ENCODE measurements at regions not wholly inside any gene's neighbourhood (a gene's known extent, or its start where the extent isn't known, plus 50 kb on each side); places are given as distances from the start of the nearest gene placed in this dataset.

DNA sequence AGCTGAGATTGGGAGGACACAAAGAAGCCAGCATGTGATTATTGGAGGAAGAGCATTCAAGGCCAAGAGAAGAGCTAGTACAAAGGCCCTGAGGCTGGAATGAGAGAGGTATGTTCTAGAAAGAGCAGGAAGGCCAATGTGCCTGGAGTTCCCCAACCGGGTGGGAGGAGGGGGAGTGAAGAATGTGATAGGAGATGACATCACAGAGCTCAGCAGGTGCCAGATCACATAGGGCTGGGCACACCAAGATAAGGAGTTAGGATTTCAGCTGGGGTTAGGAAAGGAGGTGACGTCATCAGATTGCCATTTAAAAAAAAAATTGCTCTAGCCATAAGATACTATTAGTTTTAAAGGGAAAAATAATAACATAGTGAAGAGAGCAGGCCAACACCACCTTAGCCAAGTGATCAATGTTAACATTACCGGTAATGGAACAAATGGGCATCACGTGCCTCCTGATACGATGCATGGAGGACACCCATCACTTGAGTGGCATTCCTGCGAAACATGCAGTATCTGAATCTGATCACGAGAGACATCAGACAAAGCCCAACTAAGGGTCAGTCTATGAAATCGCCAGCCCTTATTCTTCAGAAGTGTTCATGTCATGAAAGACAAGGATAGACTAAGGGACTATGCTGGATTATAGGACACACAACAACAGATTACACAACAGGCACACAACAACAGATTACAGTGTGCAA lies 344.3 kb downstream of the BCOR start (continued):
- TF ChIP-seq ZBTB48 (tag by site-specific recombination; IDR thresholded peaks at IDR 0.05) (no peak), ZNF48 (tag by site-specific recombination; IDR thresholded peaks at IDR 0.05) (no peak), ZNF776 (tag by site-specific recombination; IDR thresholded peaks at IDR 0.05; ENCODE audit: borderline replicate concordance) (no peak), ZNF169 (tag by site-specific recombination; IDR thresholded peaks at IDR 0.05) (no peak), ZNF521 (tag by site-specific recombination; IDR thresholded peaks at IDR 0.05) (no peak), ZNF558 (tag by site-specific recombination; IDR thresholded peaks at IDR 0.05) (no peak), MEIS1 (CRISPR knock-in tag; IDR thresholded peaks at IDR 0.05; ENCODE audit: borderline replicate concordance) (no peak), ZNF114 (tag by site-specific recombination; IDR thresholded peaks at IDR 0.05) (no peak), ZNF529 (tag by site-specific recombination; IDR thresholded peaks at IDR 0.05; ENCODE audit: insufficient replicate concordance) (no peak), ZNF843 (tag by site-specific recombination; IDR thresholded peaks at IDR 0.05) (0 out of 2 replicates have a peak, but pooled peaks have one; percentile 19), ZNF214 (tag by site-specific recombination; IDR thresholded peaks at IDR 0.05; ENCODE audit: borderline replicate concordance) (no peak), ZNF140 (tag by site-specific recombination; IDR thresholded peaks at IDR 0.05) (no peak), ZNF701 (tag by site-specific recombination; IDR thresholded peaks at IDR 0.05) (no peak), ZNF2 (tag by site-specific recombination; IDR thresholded peaks at IDR 0.05) (no peak), ZNF391 (tag by site-specific recombination; IDR thresholded peaks at IDR 0.05; ENCODE audit: borderline replicate concordance, low read depth) (no peak), ZNF610 (tag by site-specific recombination; IDR thresholded peaks at IDR 0.05; ENCODE audit: borderline replicate concordance) (no peak), SETDB1 (IDR thresholded peaks at IDR 0.05; ENCODE audit: insufficient read length, low read length) (no peak), OVOL3 (tag by site-specific recombination; IDR thresholded peaks at IDR 0.05) (no peak), KLF8 (tag by site-specific recombination; IDR thresholded peaks at IDR 0.05) (peak; percentile 87), ZNF19 (tag by site-specific recombination; IDR thresholded peaks at IDR 0.05; ENCODE audit: low read depth) (no peak), KLF7 (tag by site-specific recombination; IDR thresholded peaks at IDR 0.05; ENCODE audit: borderline replicate concordance) (no peak), IKZF3 (tag by site-specific recombination; IDR thresholded peaks at IDR 0.05) (peak; percentile 67), SCRT1 (tag by site-specific recombination; IDR thresholded peaks at IDR 0.05; ENCODE audit: borderline replicate concordance) (no peak), ZNF394 (tag by site-specific recombination; IDR thresholded peaks at IDR 0.05; ENCODE audit: borderline replicate concordance) (0 out of 2 replicates have a peak, but pooled peaks have one; percentile 16), ZNF560 (tag by site-specific recombination; IDR thresholded peaks at IDR 0.05; ENCODE audit: borderline replicate concordance) (no peak)
- TF ChIP-seq, protein P1, sequence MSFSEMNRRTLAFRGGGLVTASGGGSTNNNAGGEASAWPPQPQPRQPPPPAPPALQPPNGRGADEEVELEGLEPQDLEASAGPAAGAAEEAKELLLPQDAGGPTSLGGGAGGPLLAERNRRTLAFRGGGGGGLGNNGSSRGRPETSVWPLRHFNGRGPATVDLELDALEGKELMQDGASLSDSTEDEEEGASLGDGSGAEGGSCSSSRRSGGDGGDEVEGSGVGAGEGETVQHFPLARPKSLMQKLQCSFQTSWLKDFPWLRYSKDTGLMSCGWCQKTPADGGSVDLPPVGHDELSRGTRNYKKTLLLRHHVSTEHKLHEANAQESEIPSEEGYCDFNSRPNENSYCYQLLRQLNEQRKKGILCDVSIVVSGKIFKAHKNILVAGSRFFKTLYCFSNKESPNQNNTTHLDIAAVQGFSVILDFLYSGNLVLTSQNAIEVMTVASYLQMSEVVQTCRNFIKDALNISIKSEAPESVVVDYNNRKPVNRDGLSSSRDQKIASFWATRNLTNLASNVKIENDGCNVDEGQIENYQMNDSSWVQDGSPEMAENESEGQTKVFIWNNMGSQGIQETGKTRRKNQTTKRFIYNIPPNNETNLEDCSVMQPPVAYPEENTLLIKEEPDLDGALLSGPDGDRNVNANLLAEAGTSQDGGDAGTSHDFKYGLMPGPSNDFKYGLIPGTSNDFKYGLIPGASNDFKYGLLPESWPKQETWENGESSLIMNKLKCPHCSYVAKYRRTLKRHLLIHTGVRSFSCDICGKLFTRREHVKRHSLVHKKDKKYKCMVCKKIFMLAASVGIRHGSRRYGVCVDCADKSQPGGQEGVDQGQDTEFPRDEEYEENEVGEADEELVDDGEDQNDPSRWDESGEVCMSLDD (tag by site-specific recombination; IDR thresholded peaks at IDR 0.05), result no peak
- TF ChIP-seq, protein P2, sequence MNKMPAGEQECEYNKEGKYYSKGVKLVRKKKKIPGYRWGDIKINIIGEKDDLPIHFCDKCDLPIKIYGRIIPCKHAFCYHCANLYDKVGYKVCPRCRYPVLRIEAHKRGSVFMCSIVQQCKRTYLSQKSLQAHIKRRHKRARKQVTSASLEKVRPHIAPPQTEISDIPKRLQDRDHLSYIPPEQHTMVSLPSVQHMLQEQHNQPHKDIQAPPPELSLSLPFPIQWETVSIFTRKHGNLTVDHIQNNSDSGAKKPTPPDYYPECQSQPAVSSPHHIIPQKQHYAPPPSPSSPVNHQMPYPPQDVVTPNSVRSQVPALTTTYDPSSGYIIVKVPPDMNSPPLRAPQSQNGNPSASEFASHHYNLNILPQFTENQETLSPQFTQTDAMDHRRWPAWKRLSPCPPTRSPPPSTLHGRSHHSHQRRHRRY (tag by site-specific recombination; IDR thresholded peaks at IDR 0.05), result no peak
- TF ChIP-seq, protein P3, sequence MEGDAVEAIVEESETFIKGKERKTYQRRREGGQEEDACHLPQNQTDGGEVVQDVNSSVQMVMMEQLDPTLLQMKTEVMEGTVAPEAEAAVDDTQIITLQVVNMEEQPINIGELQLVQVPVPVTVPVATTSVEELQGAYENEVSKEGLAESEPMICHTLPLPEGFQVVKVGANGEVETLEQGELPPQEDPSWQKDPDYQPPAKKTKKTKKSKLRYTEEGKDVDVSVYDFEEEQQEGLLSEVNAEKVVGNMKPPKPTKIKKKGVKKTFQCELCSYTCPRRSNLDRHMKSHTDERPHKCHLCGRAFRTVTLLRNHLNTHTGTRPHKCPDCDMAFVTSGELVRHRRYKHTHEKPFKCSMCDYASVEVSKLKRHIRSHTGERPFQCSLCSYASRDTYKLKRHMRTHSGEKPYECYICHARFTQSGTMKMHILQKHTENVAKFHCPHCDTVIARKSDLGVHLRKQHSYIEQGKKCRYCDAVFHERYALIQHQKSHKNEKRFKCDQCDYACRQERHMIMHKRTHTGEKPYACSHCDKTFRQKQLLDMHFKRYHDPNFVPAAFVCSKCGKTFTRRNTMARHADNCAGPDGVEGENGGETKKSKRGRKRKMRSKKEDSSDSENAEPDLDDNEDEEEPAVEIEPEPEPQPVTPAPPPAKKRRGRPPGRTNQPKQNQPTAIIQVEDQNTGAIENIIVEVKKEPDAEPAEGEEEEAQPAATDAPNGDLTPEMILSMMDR (tag by site-specific recombination; IDR thresholded peaks at IDR 0.05), result no peak
- TF ChIP-seq, protein P4, sequence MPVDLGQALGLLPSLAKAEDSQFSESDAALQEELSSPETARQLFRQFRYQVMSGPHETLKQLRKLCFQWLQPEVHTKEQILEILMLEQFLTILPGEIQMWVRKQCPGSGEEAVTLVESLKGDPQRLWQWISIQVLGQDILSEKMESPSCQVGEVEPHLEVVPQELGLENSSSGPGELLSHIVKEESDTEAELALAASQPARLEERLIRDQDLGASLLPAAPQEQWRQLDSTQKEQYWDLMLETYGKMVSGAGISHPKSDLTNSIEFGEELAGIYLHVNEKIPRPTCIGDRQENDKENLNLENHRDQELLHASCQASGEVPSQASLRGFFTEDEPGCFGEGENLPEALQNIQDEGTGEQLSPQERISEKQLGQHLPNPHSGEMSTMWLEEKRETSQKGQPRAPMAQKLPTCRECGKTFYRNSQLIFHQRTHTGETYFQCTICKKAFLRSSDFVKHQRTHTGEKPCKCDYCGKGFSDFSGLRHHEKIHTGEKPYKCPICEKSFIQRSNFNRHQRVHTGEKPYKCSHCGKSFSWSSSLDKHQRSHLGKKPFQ (tag by site-specific recombination; IDR thresholded peaks at IDR 0.05), result no peak
- TF ChIP-seq, protein P5, sequence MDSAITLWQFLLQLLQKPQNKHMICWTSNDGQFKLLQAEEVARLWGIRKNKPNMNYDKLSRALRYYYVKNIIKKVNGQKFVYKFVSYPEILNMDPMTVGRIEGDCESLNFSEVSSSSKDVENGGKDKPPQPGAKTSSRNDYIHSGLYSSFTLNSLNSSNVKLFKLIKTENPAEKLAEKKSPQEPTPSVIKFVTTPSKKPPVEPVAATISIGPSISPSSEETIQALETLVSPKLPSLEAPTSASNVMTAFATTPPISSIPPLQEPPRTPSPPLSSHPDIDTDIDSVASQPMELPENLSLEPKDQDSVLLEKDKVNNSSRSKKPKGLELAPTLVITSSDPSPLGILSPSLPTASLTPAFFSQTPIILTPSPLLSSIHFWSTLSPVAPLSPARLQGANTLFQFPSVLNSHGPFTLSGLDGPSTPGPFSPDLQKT (IDR thresholded peaks at IDR 0.05; ENCODE audit: borderline replicate concordance, low read depth, low read length), result no peak
- TF ChIP-seq, protein P6, sequence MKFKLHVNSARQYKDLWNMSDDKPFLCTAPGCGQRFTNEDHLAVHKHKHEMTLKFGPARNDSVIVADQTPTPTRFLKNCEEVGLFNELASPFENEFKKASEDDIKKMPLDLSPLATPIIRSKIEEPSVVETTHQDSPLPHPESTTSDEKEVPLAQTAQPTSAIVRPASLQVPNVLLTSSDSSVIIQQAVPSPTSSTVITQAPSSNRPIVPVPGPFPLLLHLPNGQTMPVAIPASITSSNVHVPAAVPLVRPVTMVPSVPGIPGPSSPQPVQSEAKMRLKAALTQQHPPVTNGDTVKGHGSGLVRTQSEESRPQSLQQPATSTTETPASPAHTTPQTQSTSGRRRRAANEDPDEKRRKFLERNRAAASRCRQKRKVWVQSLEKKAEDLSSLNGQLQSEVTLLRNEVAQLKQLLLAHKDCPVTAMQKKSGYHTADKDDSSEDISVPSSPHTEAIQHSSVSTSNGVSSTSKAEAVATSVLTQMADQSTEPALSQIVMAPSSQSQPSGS (tag by site-specific recombination; IDR thresholded peaks at IDR 0.05; ENCODE audit: low read depth), result peak; percentile 98

All from HEK293 (cell line).